HG02623 (cell line): ENCODE measurements at regions not wholly inside any gene's neighbourhood (a gene's known extent, or its start where the extent isn't known, plus 50 kb on each side); places are given as distances from the start of the nearest gene placed in this dataset.

Source experiments
- ATAC-seq: cut with Tn5 transposase; IDR thresholded peaks from one replicate; pipeline ENCODE4 v1.9.1; 2021; ENCODE audit warnings: moderate library complexity; ENCODE audit not compliant: unreplicated experiment

DNA sequence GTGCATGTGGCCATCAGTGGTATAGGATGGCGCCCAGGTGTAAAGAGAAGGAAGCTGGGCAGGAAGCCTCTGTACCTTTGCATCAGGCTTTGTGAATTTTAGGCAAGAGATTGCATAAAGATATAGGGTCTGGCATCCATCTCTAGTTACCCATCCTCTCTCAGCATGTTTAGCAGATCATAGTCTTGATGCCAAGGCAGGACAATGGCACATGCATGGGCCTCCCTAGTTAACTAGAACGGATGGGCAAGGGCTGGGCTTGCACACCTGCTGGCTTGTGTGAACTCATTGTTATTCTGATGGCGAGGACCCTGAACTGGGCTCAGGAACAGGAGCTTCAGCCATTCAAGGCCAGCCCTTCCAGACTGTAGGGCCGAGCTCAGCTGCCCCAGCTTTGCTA is 229.2 kb upstream of the NCAM1 start:
- no peak for ATAC-seq

DNA sequence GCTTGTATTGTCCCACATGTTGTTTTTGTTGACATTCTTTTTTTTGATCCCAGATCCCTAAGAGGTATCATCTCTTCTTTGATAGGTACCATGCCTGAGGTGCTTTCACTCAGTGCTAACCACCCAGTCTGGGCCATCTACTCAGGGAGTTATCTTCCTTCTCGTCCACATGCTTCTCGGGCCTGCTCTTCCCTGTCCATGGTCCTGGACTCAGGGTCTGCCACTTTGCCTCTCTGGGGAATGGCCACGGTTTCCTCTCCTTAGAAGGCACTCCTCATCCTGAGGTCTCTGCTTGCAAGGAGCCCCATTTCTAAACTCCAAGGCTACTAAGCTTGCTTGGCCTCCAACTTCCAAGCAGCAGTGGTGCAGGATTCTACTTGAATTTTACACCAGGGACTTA is 227.0 kb upstream of the NCAM1 start:
- no peak for ATAC-seq

DNA sequence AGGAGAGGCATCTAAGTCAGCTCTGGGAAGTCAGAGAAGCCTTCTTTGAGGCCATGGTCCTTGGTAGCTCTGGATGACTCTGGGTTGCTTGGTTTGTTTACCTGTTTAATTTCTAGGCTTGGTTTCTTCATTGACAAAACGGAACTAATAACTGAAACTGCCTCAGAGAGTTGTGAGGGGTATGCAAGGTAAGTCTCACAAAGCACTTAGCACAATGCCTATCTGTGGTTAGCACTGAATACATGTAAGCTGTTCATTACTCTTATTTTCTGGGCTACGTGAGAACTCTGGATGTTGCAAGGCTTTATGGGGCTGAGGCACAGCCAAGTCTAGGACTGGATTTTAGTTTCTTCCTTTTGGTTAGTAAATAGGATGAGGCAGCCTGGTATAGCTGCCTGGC is 225.8 kb upstream of the NCAM1 start:
- no peak for ATAC-seq

DNA sequence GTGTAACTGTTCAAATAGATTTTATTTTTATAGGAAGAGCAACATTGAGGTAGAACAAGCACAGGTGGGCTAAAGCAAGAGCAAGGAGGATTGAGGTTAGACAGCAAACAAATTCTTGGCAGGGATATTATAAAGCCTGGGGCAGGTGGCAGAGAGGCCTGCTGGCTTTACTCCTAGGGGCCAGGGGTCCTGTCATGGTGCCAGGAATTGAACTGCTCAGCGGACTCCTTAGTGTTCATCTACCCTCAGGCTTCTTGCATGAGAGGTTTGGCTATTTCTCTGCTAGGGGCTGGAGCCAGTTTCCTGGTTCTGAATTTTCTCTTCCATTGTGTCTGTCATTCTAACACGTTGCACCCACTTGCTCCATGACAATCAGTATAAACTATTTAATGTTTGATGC is 217.2 kb upstream of the NCAM1 start:
- ATAC-seq: no peak

DNA sequence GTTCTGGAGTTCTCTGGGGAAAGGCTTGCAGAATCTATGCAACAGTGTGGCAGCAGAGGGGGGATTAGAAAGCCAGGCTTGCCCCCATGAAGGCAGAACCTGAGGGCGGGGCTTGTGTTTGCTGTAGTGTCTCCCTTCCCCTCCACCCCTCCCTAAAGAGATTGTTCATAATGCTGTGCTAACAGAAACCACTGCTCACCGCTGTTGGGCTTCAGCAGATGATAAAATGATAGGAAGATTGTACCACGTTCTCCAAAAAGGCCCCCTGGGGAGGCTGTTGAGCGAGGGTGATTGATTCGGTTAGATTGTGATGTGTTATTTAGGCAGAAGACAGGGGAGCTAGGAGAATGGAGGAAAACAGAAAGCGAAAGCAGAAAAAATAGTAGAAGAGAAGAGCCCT is 215.2 kb upstream of the NCAM1 start:
- ATAC-seq: no peak

DNA sequence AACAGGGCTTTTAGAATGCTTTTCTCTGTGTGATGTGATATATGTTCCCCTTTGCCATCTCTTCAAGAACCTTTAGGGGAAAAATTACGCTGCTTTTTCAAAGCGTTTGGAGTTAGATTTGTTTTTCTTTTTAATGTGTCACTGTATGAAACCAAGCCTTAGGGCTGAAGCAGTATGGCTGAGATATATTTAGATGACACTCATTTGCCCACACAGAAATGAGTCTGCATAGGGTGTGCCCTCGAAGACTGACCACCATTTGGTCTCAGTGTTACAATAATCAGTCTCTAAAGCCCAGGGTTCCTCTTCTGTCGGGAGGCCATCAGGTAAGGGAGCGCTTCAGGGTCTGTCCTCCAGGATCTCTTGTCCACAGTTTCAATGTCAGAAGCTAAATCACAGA is 213.0 kb upstream of the NCAM1 start:
- ATAC-seq: no peak

DNA sequence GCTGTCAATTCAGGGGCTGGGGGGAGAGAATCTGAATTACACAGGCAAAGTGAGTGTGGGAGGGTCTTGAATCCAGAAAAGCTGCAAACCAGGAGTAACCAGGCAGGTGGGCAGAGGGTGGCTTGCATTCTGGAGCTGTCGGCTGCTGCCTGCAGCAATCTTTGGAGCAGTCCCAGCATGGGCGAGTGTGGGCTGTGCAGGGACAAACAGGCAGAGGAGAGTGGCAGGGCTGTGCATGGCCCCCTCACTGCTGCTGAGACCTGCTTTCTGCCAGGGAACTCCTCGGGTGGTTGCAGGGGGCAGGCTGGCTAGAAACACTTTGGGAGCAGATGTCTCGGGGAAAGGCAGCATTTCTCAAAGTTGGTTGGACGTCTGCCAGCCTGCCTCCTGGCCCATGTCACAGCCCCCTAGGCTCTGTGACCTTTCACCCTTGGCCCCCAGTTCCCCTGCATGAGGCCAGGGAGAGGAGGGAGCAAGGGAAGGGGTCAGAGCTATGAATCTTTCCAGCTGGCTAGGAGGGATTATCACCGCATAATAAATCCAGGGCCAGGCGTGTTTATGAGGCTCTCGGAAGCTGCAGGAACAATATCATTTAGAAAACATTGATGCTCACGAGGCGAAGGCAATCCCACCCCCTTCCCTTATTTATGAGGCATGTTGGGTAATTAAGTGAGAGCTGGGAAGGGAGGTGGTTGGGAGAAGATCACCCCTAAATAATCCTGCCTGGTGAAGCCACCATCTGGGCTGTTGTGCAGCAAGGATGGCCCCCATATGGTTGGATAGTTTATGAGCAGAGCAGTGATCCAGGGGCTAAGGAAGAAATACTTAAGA is 212.3 kb upstream of the NCAM1 start:
- ATAC-seq: no peak

DNA sequence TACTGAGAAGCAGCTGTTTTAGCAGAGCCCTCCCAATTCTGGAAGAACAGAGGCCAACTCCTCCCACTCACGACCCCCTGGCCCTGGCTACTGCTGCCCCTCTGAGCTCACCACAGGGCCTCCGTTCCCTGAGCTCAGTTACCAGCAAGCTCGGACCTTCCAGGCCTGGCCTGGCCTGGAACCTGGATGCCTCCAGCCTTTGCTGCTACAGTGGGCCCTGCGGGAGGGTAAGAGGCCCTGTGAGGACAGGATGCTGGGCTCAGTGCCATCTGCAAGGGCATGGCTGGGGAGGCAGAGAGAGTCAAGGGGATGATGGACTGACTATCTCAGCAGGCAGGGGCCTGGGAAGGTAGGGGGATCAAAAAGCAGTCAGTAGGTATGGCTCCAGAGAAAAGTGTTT is 209.9 kb upstream of the NCAM1 start:
- ATAC-seq: no peak

DNA sequence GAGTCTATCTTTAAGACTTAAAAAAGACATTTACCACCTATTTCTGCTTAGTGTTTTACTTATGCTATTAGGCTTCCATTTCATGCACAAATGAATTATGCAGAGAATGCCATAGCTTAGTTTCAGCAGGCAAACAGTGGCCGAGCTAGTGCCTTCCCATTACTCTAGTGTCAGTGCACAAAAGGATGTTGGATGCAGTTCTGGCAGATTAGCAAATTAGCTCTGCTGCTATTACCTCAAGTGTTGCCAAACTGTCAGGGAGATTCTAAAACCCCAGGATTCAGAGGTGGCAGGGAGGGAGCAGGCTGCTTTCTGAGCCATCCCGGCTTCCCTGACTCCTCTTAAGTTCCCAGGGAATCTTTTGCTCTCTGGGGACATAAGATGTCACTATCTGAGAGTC is 209.4 kb upstream of the NCAM1 start:
- no peak for ATAC-seq

DNA sequence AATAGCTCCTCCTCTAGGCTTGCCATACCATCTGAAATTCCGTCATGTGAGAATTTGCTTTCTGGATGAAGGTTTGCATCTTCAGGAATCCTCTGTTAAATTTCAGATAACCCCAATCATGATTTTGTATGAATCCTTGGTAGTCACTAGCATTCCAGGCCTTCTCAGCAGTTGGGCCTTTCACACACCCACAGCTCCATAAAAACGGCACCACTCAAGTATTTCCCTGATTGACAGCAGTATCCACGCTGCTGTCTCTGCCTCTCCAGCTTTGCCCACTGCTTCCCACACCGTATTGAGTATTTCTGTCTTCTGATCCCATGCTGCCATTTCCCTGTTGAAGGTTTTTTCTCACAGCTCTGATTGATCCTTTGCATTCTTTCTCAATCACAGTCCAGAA is 208.7 kb upstream of the NCAM1 start:
- ATAC-seq: no peak

DNA sequence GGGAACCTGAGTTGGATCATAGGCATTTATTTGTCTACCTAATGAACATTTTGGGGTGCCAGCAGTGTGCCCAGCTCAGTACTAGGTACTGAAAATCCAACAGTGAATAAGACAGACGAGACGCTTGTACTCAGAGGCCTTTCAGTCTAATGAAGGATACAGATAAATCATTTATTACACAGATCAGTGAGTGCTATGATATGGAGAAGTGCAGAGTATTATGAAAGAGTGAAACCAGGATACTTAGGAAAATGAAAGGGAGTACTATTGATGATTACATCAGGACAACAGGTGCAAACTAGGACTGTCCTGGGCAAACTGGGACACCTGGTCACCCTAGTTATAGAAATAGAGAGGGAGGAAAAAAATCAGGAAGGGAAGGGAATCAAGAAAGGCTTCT is 207.5 kb upstream of the NCAM1 start:
- ATAC-seq: no peak

DNA sequence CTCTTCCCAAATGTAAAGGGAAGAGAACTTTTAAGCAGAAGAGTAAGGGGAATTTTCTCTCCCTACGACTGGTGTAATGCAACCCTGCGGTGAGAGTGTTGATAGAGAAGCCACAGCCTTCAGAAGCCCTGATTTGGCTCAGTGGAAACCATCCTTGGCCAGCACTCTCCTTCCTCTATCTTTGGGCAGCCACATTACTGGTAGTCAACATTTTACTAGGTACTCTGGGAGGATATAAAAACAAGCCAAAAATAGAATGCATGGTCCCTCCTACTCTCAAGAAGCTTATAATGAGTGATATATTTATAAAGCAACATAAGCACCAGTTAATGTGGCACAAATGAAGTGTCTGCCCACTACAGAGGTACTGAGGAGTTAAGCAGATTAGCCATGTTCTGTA is 201.8 kb upstream of the NCAM1 start:
- ATAC-seq: no peak

DNA sequence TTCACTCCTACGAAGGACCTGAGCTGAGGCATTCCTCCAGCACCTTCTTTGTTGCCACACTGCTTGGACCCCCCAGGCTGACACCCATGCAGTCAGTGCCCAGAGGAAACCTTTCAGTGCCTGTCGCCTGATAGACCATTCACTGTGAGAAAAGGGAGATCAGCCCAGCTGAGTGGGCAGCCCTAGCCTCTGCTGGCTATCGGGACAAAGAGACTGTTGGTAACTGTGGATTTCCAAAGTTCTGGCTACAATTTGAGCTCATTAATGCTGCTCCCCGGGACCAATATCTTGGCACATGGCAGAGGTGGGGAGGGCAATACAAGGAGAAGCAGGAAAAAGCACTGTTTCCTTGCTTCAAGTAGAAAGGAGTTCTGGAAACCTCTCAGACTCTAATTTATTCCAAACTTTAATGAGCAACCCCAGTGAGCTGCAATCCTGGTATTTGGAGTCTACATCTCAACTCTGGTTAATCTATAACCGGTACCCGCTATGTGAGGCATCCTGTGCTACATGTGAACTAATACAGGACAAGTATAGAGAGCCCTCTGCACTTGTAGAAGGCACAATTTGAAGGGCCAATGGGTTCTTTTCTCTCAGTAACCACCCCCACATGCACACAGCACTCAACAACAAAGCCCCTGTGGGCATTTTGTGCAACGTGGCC is 200.7 kb upstream of the NCAM1 start:
- ATAC-seq: no peak

DNA sequence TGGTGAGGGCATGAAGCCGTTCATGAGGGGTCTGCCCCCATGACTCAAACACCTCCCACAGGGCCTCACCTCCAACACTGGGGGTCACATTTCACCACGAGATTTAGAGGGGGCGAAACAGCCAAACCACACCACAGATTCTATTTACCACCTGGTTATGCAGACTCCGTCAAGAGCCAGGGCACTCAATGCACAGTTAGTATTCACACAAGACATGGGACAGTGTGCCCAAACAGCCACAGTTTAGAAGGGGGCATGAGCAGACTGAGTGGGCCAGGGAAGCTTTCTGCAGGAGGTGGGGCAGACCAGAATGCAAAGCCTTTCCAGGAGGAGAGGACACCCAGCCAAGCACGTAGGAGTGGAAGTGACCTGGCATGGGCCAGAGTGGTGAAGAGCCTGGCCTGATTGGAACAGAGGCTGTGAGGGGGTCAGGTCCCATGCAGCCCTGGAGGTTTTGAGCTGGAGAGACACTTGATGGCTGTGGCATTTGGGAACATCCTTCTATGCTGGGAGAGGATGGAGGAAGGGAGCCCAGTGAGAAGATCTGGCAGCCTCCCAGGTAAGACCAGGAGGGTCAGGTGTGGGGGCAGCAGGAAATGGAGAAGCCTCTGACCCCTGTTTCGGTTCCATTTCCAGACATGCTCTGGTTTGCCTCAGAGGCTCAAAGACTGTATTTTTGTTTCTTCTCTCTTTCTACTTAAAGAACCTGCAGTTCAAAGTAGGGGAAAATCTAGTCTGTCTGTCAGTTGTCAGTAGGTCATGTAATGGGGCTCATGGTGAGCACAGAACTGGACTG is 199.1 kb upstream of the NCAM1 start:
- ATAC-seq: no peak

DNA sequence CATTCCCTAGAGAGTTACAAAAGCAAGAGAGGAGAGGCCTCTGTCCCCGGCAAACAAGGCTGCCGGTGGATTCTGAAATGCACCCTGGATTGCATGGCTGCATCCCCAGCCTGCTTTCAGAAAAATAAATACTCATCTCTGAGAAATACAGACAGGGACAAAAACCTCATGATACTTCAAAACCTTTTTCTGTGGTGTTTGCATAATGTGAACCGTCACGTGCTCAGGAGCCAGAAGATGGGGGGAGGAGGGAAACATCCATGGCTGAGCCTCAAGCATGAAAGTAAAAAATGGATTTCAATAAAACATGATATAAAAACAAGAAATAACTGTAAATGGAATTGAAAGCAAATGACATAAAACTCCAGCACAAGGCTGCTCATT is 198.5 kb upstream of the NCAM1 start:
- ATAC-seq: no peak

DNA sequence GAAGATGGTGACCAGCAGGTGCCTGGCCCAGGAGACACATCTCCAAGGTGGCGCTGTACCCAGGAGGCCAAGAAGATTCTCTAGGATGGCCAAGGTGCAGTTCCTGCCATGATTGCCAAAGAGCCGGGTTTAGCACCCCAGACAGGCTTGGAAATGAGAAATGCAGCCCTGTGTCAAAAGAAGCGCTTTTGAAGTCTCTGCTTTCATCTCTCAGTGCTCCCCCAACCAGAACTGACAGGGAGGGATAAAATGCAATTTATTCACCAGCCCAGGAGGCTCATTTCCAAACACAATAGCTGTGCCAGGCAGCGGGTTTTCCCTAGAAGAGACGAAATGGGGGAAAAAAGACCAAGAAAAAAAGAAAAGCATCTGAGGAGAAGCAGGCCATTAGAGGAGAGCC is 195.9 kb upstream of the NCAM1 start:
- ATAC-seq: no peak

DNA sequence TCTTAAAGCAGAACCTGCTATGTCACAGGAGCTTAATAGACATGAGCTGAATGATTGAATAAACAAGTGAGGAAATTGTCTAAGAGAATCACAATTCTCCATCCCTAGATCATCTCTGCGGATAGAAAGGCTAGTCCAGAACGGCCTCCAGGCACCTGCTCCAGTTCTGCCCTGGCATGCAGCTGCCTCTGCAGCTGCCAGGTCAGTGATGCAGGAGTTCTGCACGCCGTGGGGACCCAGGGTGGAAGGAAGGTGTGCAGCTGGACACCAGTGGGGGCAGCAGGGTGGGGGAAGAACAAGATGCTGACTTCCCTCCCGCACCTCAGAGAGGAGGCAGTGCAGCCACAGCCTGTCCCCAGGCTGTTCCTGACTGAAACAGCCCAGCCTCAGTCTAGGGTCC is 192.1 kb upstream of the NCAM1 start:
- no peak for ATAC-seq

DNA sequence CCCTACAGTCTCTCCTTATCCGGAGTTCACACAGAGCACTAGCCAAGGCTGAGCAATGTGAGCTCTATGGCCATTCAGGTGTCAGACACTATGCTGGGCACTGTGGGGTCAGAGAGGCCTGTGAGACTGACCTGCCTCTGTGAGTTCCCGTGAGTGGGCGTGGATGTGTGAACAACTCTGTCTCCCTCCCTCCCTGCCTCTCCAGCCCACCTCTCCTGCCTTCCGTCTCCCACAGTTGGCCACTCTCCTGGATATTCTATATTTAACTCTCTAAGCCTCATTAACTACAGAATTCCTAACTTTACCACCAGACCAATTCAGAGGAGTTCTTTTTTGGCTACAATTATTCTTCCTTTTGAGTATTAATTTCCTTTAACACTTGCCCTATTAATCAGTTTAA is 191.6 kb upstream of the NCAM1 start:
- no peak for ATAC-seq

DNA sequence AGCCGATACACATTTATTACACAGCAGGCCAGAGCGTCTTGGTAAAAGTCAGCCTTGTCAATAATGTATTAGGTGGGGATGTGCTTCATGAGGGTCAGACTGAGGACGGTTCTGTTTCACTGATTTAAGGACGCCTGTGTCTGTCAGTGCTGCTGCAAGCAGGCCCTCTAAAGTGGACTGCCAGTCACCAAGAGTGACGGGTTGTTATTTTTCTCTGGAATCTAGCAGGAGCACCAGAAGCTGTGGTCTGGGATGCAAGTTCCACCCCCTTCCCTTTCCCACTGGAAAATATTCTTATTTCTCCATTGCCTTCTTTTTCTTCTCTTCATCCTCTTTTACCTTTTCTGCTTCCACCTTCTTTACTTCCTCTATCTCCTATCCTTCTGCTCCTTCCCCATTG is 191.2 kb upstream of the NCAM1 start:
- ATAC-seq: no peak

DNA sequence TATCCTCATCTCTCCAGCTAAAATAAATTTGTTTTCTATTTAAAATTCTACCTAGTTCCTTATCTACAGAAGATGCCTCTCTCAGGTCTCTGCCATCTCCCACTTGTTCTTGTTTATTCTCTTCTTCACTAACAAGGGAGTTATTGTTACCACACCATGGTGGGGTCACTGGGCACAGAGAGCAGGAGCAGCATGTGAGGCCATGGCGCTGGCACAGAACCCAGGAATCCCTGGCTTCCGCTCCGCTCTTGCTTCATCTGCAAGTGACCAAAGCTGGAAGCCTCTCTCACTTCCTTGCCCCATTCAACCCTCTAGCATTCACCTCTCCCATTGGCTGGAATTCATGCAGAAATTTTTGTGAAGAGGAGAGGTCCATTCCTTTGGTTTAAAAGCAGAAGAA is 190.7 kb upstream of the NCAM1 start:
- ATAC-seq: no peak

DNA sequence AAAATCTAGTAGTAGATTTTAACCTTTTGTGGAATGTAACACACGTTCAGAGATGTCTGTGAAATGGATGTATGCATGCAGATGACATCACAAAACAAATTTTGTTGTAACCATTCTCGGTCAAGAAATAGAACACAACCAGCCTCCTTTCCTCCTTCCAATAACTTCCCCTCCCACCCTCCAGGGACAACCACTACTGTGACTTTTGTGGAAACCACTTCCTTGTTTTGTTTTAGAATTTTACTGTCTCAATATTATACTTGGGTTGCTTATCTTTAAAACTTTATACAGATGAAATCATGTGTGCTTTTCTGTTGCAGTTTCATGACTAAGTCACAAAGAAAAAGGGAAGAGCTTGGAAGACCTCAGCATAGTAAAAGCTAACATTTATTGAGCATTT is 189.4 kb upstream of the NCAM1 start:
- ATAC-seq: no peak

DNA sequence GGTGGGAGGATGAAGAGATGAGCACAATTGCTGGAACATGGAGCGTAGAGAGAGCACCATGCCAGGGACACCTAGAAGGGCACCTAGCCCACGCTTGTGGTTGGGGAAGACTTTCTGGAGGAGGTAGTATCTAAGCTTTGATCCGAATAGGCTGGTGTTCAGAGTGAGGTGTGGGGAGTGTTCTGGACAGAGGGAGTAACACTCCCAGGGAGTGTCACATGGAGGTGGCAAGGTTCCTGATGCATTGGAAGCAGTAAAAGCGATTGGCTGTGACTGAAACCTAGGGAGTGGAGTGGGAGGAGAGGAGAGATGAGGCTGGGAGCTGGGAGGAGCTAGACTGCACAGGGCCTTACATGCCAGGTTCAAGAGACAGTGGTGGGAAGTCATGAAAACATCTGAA is 188.0 kb upstream of the NCAM1 start:
- ATAC-seq: no peak
